ENCODE measurements at regions not wholly inside any gene's neighbourhood (a gene's known extent, or its start where the extent isn't known, plus 50 kb on each side); places are given as distances from the start of the nearest gene placed in this dataset.
"Not testable (repeated sequence)": the region's sequence is repeated elsewhere in the genome, so short reads cannot be mapped to it uniquely, and the experiment has no call there.

DNA sequence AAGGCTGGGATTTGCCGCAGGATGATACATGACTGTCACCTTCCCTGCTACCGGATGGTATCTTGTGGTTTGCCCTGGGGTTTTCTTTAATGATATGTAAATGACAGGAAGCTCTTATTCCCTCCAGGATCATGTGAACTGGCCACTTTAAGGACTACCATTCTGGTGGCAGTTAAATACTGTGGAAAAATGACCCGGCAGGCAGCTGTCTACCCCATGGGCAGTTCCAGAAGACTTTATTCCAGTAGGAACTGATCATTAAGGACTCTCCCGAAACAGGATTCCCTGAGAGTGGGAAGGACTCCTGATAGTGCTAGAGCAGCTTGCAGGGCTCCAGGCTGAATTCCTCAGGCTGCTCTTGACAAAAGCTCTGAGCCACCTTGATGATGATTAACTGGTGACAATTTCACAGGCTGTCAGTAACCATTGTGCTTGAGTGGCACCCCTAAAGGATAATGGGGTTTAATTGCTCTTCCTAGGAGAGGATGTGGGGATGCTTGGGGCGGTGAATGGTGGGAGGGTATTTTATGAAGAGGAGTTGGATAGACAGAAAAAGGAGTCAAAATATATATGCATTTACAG lies 212.0 kb downstream of the CPS1 start:
- ChIA-PET POLR2A (no interaction called here), CTCF (no interaction called here)
- no peak overlapping the region for H3K4me3 ChIP-seq (ENCODE audit: low read depth, low read length)
- TF ChIP-seq, protein P1, sequence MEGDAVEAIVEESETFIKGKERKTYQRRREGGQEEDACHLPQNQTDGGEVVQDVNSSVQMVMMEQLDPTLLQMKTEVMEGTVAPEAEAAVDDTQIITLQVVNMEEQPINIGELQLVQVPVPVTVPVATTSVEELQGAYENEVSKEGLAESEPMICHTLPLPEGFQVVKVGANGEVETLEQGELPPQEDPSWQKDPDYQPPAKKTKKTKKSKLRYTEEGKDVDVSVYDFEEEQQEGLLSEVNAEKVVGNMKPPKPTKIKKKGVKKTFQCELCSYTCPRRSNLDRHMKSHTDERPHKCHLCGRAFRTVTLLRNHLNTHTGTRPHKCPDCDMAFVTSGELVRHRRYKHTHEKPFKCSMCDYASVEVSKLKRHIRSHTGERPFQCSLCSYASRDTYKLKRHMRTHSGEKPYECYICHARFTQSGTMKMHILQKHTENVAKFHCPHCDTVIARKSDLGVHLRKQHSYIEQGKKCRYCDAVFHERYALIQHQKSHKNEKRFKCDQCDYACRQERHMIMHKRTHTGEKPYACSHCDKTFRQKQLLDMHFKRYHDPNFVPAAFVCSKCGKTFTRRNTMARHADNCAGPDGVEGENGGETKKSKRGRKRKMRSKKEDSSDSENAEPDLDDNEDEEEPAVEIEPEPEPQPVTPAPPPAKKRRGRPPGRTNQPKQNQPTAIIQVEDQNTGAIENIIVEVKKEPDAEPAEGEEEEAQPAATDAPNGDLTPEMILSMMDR (IDR thresholded peaks at IDR 0.05; ENCODE audit: insufficient read depth, low read length, missing control alignments), result no peak
- DNase-seq (ENCODE audit: low read depth, low spot score), result no peak

DNA sequence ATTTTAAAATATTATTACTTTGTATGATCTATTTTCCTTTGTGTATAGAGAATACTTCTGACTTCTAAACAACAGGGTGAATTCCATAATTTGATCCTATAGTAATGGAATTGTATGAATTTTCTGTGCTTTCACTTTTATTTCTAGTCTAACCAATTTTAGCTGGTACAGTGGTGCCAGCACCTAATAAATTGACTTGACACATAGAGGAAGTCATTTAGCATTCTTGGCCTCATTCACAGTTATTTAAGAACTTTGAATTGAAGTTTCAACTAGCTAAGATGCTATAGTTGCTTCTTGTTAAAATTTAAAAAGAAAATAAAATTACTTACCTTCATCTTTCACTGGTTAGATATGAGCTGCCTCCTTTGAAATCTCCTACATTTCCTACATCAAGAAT lies 220.4 kb downstream of the CPS1 start:
- POLR2A ChIA-PET, result no interaction called here
- no peak for DNase-seq (ENCODE audit: low read depth, low spot score)
- H3K4me3 ChIP-seq (ENCODE audit: low read depth, low read length), result no peak overlapping the region
- TF ChIP-seq, protein P1 (IDR thresholded peaks at IDR 0.05; ENCODE audit: insufficient read depth, low read length, missing control alignments), result no peak
- CTCF ChIA-PET, result no interaction called here

DNA sequence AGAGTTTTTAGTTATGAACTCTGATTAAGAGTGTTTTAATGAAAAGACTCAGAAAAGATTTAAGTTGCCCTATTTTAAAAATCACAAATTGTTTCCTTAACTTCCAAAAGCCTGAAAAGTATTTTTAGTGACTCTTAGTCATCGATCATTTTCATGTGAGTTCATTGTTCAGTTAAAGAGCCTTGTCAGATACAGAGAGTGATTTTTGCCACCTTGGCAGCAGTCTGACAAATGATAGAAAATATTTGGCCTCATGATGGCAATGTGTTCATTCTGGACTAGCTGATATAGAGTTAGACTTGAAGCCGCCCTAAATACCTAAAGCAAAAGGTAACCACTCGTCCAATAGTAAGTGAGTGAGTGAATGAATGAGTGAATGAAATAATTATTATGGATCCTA lies 225.8 kb downstream of the CPS1 start:
- TF ChIP-seq, protein P1 (IDR thresholded peaks at IDR 0.05; ENCODE audit: insufficient read depth, low read length, missing control alignments), result no peak
- CTCF ChIA-PET, result no interaction called here
- H3K4me3 ChIP-seq (ENCODE audit: low read depth, low read length), result no peak overlapping the region
- no peak for DNase-seq (ENCODE audit: low read depth, low spot score)
- POLR2A ChIA-PET, result no interaction called here

DNA sequence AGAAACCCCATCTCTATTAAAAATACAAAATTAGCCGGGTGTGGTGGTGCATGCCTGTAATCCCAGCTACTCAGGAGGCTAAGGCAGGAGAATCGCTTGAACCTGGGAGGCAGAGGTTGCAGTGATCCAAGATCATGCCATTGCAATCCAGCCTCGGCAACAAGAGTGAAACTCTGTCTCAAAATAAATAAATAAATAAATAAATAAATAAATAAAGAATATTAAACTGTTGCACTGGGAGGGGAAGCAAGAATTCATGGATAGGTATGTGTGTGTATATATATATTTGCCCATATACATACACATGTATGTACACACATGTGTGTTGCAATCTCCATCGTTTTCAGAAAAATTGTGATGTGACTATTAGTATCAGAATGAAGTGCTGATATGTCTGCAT lies 231.4 kb downstream of the CPS1 start:
- CTCF ChIA-PET, result not testable (repeated sequence)

DNA sequence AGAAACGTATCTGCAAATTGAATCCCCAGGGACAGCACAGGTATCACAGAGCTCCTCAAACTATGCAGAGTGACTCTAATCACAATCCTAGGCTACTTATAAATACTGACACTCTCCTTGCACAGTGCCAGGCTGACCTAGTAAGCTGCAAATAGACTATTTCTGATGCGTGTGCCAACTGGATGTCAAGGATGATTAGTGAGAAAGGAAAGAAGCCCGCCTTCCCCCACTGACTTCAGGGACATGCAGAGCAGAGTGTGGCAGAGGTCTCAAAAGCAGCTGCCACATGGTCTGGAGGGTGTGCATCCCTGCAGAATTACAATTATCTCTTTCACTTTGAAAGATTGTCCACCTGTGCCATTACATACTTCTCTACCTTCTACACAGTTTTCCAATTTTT lies 235.6 kb downstream of the CPS1 start:
- POLR2A ChIA-PET, result no interaction called here
- DNase-seq (ENCODE audit: low read depth, low spot score), result no peak
- TF ChIP-seq, protein P1 (IDR thresholded peaks at IDR 0.05; ENCODE audit: insufficient read depth, low read length, missing control alignments), result no peak
- no peak overlapping the region for H3K4me3 ChIP-seq (ENCODE audit: low read depth, low read length)
- CTCF ChIA-PET, result no interaction called here

More for the DNA sequence above, 231.4 kb downstream of the CPS1 start:
- H3K4me3 ChIP-seq (ENCODE audit: low read depth, low read length); DNase-seq (ENCODE audit: low read depth, low spot score); POLR2A ChIA-PET: not testable (repeated sequence)

DNA sequence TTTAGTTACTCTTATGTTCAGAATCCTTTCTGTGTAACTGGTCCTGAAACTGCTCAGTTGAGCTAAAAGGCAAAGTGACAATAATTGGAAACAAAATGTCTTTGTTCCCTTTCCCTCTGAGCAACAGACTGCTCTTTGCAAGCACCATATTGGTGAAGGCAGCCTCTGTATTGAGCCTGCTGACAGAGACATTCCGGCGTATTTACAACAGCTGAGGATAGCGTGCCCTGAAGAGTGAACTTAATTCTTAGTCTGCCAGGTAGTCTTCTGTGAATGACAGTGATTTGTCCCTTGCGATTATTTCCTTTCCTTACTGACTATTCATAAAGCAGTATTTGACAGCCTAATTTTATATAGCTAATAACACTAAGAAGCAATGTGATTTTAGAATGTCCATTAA lies 239.1 kb downstream of the CPS1 start:
- TF ChIP-seq, protein P1 (IDR thresholded peaks at IDR 0.05; ENCODE audit: insufficient read depth, low read length, missing control alignments), result no peak
- no peak overlapping the region for H3K4me3 ChIP-seq (ENCODE audit: low read depth, low read length)
- DNase-seq (ENCODE audit: low read depth, low spot score), result no peak
- ChIA-PET CTCF (no interaction called here), POLR2A (no interaction called here)

DNA sequence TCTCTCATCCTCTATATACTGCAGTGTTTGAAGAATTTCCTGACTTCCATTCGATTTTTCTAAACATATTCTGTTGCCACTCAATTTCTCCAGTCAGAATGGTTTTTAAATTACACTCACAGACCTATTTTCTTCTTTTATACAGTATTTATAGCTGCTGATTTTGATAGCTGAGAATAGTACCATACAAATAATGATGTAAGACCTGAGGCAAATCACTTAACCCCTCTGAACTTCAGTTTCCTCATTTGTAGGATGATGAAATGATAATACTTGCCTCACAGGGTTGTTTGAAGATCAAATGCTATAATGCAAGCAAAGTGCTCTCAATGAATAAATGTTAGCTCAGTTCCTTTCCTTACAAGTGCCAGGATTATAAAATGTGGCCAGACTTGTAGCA lies 241.8 kb downstream of the CPS1 start:
- POLR2A ChIA-PET, result no interaction called here
- no peak for DNase-seq (ENCODE audit: low read depth, low spot score)
- TF ChIP-seq, protein P1 (IDR thresholded peaks at IDR 0.05; ENCODE audit: insufficient read depth, low read length, missing control alignments), result no peak
- no peak overlapping the region for H3K4me3 ChIP-seq (ENCODE audit: low read depth, low read length)
- CTCF ChIA-PET, result no interaction called here
